ENCODE measurements at regions not wholly inside any gene's neighbourhood (a gene's known extent, or its start where the extent isn't known, plus 50 kb on each side); places are given as distances from the start of the nearest gene placed in this dataset.
A peak's percentile ranks its signal among the peaks of the same experiment; 100 is the strongest.

DNA sequence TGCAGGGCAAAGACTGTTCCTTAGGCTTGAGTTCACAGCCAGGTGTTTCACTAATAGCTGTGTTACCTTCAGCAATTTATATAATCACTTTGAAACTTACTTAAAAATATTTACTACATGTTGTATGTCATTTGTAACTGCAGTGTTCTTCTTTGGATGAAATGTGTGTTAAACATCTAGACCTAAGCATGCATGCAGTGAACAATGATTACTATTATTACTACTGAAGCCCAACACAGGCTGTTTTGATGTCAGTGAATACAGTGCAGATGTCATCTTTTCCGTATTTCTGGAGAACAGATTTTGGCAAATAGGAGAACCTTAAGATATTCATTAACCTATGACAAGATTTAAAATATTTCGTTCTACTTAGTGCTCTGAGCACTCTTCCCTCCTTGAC lies 101.8 kb upstream of the ANK2 start:
- intact Hi-C loops (cut with DNase I; ENCODE audit: low total_unique reads), result no loop called here
- 60 to 77% (median 69%) methylated on average over 2 of the region's 2 CpGs for WGBS, 5 donors
- TF ChIP-seq POLR2A (IDR thresholded peaks at IDR 0.05) (no peak), EP300 (IDR thresholded peaks at IDR 0.05) (no peak), POLR2AphosphoS5 (IDR thresholded peaks at IDR 0.05) (no peak)
- TF ChIP-seq, protein P1, sequence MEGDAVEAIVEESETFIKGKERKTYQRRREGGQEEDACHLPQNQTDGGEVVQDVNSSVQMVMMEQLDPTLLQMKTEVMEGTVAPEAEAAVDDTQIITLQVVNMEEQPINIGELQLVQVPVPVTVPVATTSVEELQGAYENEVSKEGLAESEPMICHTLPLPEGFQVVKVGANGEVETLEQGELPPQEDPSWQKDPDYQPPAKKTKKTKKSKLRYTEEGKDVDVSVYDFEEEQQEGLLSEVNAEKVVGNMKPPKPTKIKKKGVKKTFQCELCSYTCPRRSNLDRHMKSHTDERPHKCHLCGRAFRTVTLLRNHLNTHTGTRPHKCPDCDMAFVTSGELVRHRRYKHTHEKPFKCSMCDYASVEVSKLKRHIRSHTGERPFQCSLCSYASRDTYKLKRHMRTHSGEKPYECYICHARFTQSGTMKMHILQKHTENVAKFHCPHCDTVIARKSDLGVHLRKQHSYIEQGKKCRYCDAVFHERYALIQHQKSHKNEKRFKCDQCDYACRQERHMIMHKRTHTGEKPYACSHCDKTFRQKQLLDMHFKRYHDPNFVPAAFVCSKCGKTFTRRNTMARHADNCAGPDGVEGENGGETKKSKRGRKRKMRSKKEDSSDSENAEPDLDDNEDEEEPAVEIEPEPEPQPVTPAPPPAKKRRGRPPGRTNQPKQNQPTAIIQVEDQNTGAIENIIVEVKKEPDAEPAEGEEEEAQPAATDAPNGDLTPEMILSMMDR (IDR thresholded peaks at IDR 0.05), result no peak

DNA sequence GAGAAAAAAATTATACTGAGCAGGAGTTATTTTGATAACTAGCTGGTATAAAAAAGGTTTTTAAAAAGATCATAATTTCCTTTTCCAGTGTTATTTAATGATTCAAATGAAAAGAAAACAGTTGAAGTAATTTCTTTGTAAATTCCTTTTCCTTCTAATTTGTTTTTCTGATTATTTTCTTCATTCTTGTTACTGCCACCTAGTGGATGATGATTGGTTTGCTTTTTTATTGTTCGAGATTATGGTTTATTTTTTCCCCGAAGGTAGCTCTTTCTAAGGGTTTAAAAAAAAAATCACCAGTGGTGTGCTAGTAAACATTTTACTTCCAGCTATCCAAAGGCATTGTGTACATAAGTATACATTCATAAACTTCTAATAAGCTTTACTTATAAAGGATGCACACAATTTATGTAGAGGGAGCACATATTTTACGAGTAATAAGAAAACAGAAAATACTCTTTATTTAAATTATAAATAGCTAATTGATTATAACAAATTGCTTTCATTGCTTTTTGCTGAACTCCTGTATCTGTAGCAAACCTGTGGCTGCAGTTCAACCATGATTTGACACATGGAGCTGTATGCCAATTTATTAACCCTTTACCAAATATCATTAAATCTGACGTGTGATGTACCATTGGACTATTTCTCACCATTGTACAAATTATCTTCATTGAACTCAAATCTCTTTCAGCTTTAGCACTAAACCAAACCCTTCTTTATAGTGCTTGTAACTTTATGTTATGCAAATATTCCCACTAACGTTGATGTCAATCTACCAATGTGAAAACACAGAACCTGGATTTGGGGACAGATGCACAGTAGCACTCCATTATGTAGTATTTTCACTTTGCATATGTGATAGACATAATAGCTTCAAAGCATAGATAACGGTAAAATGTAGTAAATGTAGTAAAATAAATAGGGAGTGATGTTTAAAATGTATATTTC lies 97.8 kb upstream of the ANK2 start:
- Histone ChIP-seq H3K4me1 (peaks cover 0 to 6% (median 2%) of the 10 kb centered on the region in 4 donors), H3K4me3 (no peak overlapping the region), H3K27me3 (no peaks in the 10 kb centered on the region), H3K27ac (no peak overlapping the region), H3K36me3 (no peaks in the 10 kb centered on the region), H3K9me3 (no peaks in the 10 kb centered on the region)
- TF ChIP-seq POLR2AphosphoS5 (IDR thresholded peaks at IDR 0.05), result no peak
- no peak for TF ChIP-seq EP300 (IDR thresholded peaks at IDR 0.05)
- TF ChIP-seq, protein P1 (IDR thresholded peaks at IDR 0.05), result peak in 3 of 7 experiments; percentile 22 to 63 (median 31)
- TF ChIP-seq POLR2A (IDR thresholded peaks at IDR 0.05), result no peak
- intact Hi-C loops (cut with DNase I; ENCODE audit: low total_unique reads), result no loop called here
- WGBS, 5 donors, result 49 to 58% (median 52%) methylated on average over 6 of the region's 6 CpGs
- peak in 1 of 2 donors; percentile 11 for DNase-seq

More for the DNA sequence above, 101.8 kb upstream of the ANK2 start:
- Histone ChIP-seq H3K9me3 (no peaks in the 10 kb centered on the region), H3K36me3 (no peaks in the 10 kb centered on the region), H3K4me1 (peaks cover 0 to 6% (median 2%) of the 10 kb centered on the region in 4 donors), H3K27me3 (no peaks in the 10 kb centered on the region), H3K27ac (no peak overlapping the region), H3K4me3 (no peak overlapping the region)
- no peak for DNase-seq

DNA sequence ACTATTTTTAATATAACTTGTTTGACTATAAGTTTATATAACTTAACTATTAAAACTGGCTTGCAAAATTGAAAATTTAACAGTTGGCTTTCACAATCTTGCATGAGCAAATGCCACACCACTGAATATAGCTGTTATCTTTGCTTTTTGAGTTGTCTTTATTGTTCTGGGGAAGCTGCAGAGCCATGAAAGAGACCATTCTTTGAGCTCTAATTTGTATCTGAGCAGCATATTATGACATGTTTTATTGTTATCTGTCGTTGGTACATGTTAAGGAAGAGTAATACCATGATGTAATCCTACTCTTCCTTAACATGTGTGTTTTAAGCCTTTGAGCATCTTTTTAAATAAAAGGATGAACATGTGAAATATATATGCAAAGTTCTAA lies 97.1 kb upstream of the ANK2 start:
- TF ChIP-seq POLR2A (IDR thresholded peaks at IDR 0.05) (no peak), POLR2AphosphoS5 (IDR thresholded peaks at IDR 0.05) (no peak), EP300 (IDR thresholded peaks at IDR 0.05) (no peak)
- TF ChIP-seq, protein P1 (IDR thresholded peaks at IDR 0.05), result no peak

DNA sequence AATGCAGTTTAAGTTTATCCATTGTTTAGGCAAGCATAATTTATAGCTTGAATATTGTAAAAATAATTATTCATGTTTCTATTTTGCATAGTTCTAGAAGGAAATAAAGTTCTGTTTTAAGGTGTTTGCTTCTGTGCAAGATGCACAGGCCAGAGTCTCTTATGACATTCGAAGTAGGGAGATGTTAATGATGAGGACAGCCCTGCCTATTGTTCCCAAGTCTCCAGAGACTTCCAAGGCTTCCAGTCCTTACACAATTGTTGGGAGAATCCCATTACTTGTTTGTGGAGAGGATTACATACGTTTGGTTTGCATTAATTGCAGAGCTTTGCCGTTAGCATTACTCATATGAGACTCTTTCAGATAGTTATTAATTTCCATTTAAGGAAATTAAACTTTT lies 96.2 kb upstream of the ANK2 start:
- WGBS, 5 donors, result 40 to 64% (median 45%) methylated on average over 3 of the region's 3 CpGs
- H3K27me3 ChIP-seq, result no peaks in the 10 kb centered on the region
- no peak overlapping the region for H3K27ac ChIP-seq
- intact Hi-C loops (cut with DNase I; ENCODE audit: low total_unique reads), result no loop called here
- no peaks in the 10 kb centered on the region for H3K9me3 ChIP-seq
- no peak for TF ChIP-seq POLR2AphosphoS5 (IDR thresholded peaks at IDR 0.05)
- H3K36me3 ChIP-seq, result no peaks in the 10 kb centered on the region
- peaks cover 0 to 6% (median 2%) of the 10 kb centered on the region in 4 donors for H3K4me1 ChIP-seq
- no peak overlapping the region for H3K4me3 ChIP-seq
- DNase-seq, result no peak

More for the DNA sequence above, 97.1 kb upstream of the ANK2 start:
- peaks cover 0 to 6% (median 2%) of the 10 kb centered on the region in 4 donors for H3K4me1 ChIP-seq
- no peaks in the 10 kb centered on the region for H3K27me3 ChIP-seq
- WGBS, 5 donors, result 46 to 68% (median 52%) methylated on average over 1 of the region's 1 CpG
- intact Hi-C loops (cut with DNase I; ENCODE audit: low total_unique reads), result no loop called here
- no peak overlapping the region for H3K4me3 ChIP-seq
- H3K36me3 ChIP-seq, result no peaks in the 10 kb centered on the region
- no peak overlapping the region for H3K27ac ChIP-seq
- no peaks in the 10 kb centered on the region for H3K9me3 ChIP-seq
- no peak for DNase-seq

DNA sequence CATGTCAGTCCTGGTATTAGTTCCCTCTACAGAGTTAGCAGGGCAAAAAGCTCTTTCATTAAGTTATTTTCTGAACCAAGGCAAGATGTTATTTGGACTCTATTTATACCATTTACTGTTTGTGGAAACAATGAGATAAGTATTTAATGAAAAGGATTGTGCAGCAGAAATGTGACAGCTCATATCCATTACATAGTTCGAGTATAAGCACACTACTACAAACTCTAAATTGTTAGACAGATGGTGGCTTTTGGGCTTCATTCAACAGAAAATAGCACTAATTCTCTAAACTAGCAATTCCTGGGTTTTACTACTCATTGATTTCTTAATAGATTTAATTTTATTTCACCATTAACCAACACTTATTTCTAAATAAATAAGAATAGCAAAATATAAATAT lies 95.2 kb upstream of the ANK2 start:
- no peak overlapping the region for H3K27ac ChIP-seq
- H3K4me1 ChIP-seq, result peaks cover 0 to 6% (median 2%) of the 10 kb centered on the region in 4 donors
- DNase-seq, result no peak
- WGBS, 5 donors, result 15 to 39% (median 20%) methylated on average over 1 of the region's 1 CpG
- H3K4me3 ChIP-seq, result no peak overlapping the region
- intact Hi-C loops (cut with DNase I; ENCODE audit: low total_unique reads), result no loop called here
- no peaks in the 10 kb centered on the region for H3K36me3 ChIP-seq
- TF ChIP-seq POLR2AphosphoS5 (IDR thresholded peaks at IDR 0.05), result no peak
- no peak for TF ChIP-seq EP300 (IDR thresholded peaks at IDR 0.05)
- TF ChIP-seq, protein P1 (IDR thresholded peaks at IDR 0.05), result no peak
- no peak for TF ChIP-seq POLR2A (IDR thresholded peaks at IDR 0.05)
- no peaks in the 10 kb centered on the region for H3K9me3 ChIP-seq
- no peaks in the 10 kb centered on the region for H3K27me3 ChIP-seq
